ENCODE measurements at regions not wholly inside any gene's neighbourhood (a gene's known extent, or its start where the extent isn't known, plus 50 kb on each side); places are given as distances from the start of the nearest gene placed in this dataset.
A peak's percentile ranks its signal among the peaks of the same experiment; 100 is the strongest.

- TF ChIP-seq CTCF (IDR thresholded peaks at IDR 0.05 in 8 of 11, conservative IDR thresholded peaks at IDR 0.05 in 3 of 11) (peak in 5 of 11 experiments; percentile 12 to 44 (median 23)), POLR2A (IDR thresholded peaks at IDR 0.05) (no peak)
These were observed 86.3 kb upstream of the RPS23 start for GRCh38 chr5:82364497-82364896.
